ENCODE measurements at regions not wholly inside any gene's neighbourhood (a gene's known extent, or its start where the extent isn't known, plus 50 kb on each side); places are given as distances from the start of the nearest gene placed in this dataset.

- DNase-seq = no peak
Observed at GRCh38 chr2:66794070-66794469, 359.1 kb downstream of the MEIS1 start.

GRCh38 chr2:66794551-66794950 lies 359.6 kb downstream of the MEIS1 start:
- no peak for DNase-seq

- no peak for DNase-seq
Observed at GRCh38 chr2:66802877-66803276, 368.0 kb downstream of the MEIS1 start.

- no peak for DNase-seq
Observed at GRCh38 chr2:66803726-66804125, 368.8 kb downstream of the MEIS1 start.

- DNase-seq = peak in 8 of 58 donors; percentile 0 to 7 (median 2)
Observed at GRCh38 chr2:66805016-66805865, 370.3 kb downstream of the MEIS1 start.

- DNase-seq = no peak
Observed at GRCh38 chr2:66805968-66806367, 371.0 kb downstream of the MEIS1 start.

GRCh38 chr2:66813525-66813924 lies 378.6 kb downstream of the MEIS1 start:
- no peak for DNase-seq

- DNase-seq = no peak
Observed at GRCh38 chr2:66813976-66814375, 379.1 kb downstream of the MEIS1 start.

GRCh38 chr2:66814916-66815315 lies 380.0 kb downstream of the MEIS1 start:
- no peak for DNase-seq

GRCh38 chr2:66815886-66816285 lies 381.0 kb downstream of the MEIS1 start:
- DNase-seq = no peak

GRCh38 chr2:66821168-66821567 lies 386.2 kb downstream of the MEIS1 start:
- no peak for DNase-seq

GRCh38 chr2:66822186-66822585 lies 387.3 kb downstream of the MEIS1 start:
- no peak for DNase-seq

- DNase-seq = no peak
Observed at GRCh38 chr2:66824926-66825325, 390.0 kb downstream of the MEIS1 start.

GRCh38 chr2:66827851-66828250 lies 392.9 kb downstream of the MEIS1 start:
- no peak for DNase-seq

- no peak for DNase-seq
Observed at GRCh38 chr2:66828876-66829275, 394.0 kb downstream of the MEIS1 start.

- no peak for DNase-seq
Observed at GRCh38 chr2:66830881-66831280, 396.0 kb downstream of the MEIS1 start.

- DNase-seq = no peak
Observed at GRCh38 chr2:66832646-66833435, 397.9 kb downstream of the MEIS1 start.

GRCh38 chr2:66834859-66835258 lies 399.9 kb downstream of the MEIS1 start:
- DNase-seq = no peak

GRCh38 chr2:66836851-66837250 lies 401.9 kb downstream of the MEIS1 start:
- no peak for DNase-seq

- no peak for DNase-seq
Observed at GRCh38 chr2:66839551-66840320, 404.8 kb downstream of the MEIS1 start.

- DNase-seq = no peak
Observed at GRCh38 chr2:66840321-66841002, 405.5 kb downstream of the MEIS1 start.
